CD8-positive, alpha-beta memory T cell (primary cell): ENCODE measurements at regions not wholly inside any gene's neighbourhood (a gene's known extent, or its start where the extent isn't known, plus 50 kb on each side); places are given as distances from the start of the nearest gene placed in this dataset.
"Not testable (repeated sequence)": the region's sequence is repeated elsewhere in the genome, so short reads cannot be mapped to it uniquely, and the experiment has no call there.

Source experiments
- CTCF ChIA-PET: fragments of 350-600 bp; sonication (Branson Sonifier 250); formaldehyde crosslinking; loops from one replicate; lab custom pipeline; 2021; ENCODE audit warnings: antibody characterized with exemption; lab: Charles Lee
- POLR2A ChIA-PET: fragments of 350-600 bp; sonication (Branson Sonifier 250); formaldehyde crosslinking; loops from one replicate; lab custom pipeline; 2021; ENCODE audit warnings: antibody characterized with exemption; lab: Charles Lee
- DNase-seq, 5 donors: peaks; one replicate each; pipeline versions ENCODE4 v3.0.0 to v3.0.0-alpha.2; 2020 to 2022; ENCODE audit warnings: mixed read lengths in 1 of 5
- H3K27ac ChIP-seq: one replicate; pipeline ENCODE4 v1.7.0; 2013; ENCODE audit warnings: low read depth, mild to moderate bottlenecking, low read length, moderate library complexity
- H3K27me3 ChIP-seq: 2 replicates; pipeline ENCODE4 v1.7.0; 2013; ENCODE audit warnings: low read length, mild to moderate bottlenecking; ENCODE audit not compliant: insufficient read depth, poor library complexity, severe bottlenecking
- H3K36me3 ChIP-seq: 2 replicates; pipeline ENCODE4 v1.7.0; 2013; ENCODE audit warnings: mild to moderate bottlenecking, low read length, moderate library complexity; ENCODE audit not compliant: insufficient read depth
- H3K4me1 ChIP-seq: 2 replicates; pipeline ENCODE4 v1.7.0; 2013; ENCODE audit warnings: mild to moderate bottlenecking, low read length, moderate library complexity; ENCODE audit not compliant: insufficient read depth
- H3K4me3 ChIP-seq: 2 replicates; pipeline ENCODE4 v1.7.0; 2013; ENCODE audit warnings: mild to moderate bottlenecking, low read length
- H3K9me3 ChIP-seq: 2 replicates; pipeline ENCODE4 v1.7.0; 2013; ENCODE audit warnings: mild to moderate bottlenecking, low read length
- H3K27ac Mint-ChIP-seq, 8 donors: one replicate each; pipeline ENCODE4 v1.8.0; 2020 to 2021; ENCODE audit warnings: mixed read lengths in 8 of 8, mild to moderate bottlenecking in 6 of 8, inconsistent platforms in 3 of 8, moderate library complexity in 3 of 8
- H3K27me3 Mint-ChIP-seq, 2 donors: one replicate each; pipeline ENCODE4 v1.8.0; 2020 to 2021; ENCODE audit warnings: mixed read lengths in 2 of 2, mild to moderate bottlenecking in 1 of 2, moderate library complexity in 1 of 2
- H3K36me3 Mint-ChIP-seq, 3 donors: one replicate each; pipeline ENCODE4 v1.8.0; 2020 to 2021; ENCODE audit warnings: mixed read lengths in 3 of 3, inconsistent platforms in 1 of 3, mild to moderate bottlenecking in 1 of 3
- H3K4me1 Mint-ChIP-seq, 3 donors: one replicate each; pipeline ENCODE4 v1.8.0; 2020 to 2021; ENCODE audit warnings: mixed read lengths in 3 of 3, inconsistent platforms in 1 of 3, mild to moderate bottlenecking in 1 of 3
- H3K4me3 Mint-ChIP-seq, 7 donors: one replicate each; pipeline ENCODE4 v1.8.0; 2020 to 2021; ENCODE audit warnings: mixed read lengths in 7 of 7, mild to moderate bottlenecking in 6 of 7, moderate library complexity in 4 of 7, inconsistent platforms in 2 of 7
- H3K9me3 Mint-ChIP-seq, 5 donors: one replicate each; pipeline ENCODE4 v1.8.0; 2020 to 2022; ENCODE audit warnings: mixed read lengths in 5 of 5, mild to moderate bottlenecking in 3 of 5, moderate library complexity in 2 of 5, inconsistent platforms in 1 of 5

DNA sequence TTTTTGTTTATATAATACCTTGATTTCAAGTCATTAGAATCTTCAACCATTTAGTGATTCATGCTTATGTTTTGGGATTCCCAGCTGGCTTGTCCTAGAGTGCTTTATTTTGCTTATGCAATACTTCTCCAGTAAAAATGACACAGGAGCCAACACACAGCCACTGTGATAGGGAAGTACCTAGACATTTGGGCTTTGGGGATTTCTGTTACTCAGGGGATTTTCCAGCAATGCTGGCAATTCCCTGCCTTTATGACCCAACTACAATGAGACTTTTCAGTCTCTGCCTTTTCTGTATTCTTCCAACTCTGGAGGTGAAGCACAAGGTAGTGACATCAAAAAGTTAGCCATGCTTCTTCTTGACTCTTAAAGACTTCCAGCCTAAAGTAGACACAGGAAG is 119.0 kb downstream of the DDX11 start:
- H3K4me3 ChIP-seq, H3K27ac Mint-ChIP-seq, H3K4me1 ChIP-seq, H3K27me3 ChIP-seq, H3K9me3 ChIP-seq, H3K36me3 Mint-ChIP-seq, H3K27ac ChIP-seq, H3K4me3 Mint-ChIP-seq, H3K36me3 ChIP-seq, DNase-seq, POLR2A ChIA-PET, H3K27me3 Mint-ChIP-seq, CTCF ChIA-PET, H3K4me1 Mint-ChIP-seq: not testable (repeated sequence)
- H3K9me3 Mint-ChIP-seq: peaks cover 0 to 14% (median 0%) of the 10 kb centered on the region in 5 donors

DNA sequence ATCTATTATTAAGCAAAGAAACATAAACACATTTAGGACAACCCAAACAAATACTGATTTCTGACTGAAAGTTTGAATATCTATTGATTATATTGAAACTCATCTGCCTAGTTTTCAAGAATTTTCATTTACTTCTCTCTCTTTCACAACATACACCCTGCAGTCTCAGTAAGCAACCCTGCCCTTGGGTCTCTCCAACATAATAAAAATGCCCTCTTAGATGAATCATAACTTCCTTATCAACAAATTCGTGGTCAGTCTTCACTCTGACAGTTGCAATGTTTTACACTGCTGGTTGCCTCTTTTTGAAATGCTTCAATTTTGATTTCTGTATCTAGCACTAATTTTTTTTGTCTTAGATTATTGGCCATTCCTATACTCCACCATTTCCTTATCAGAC is 122.0 kb downstream of the DDX11 start:
- peaks cover 0 to 15% (median 0%) of the 10 kb centered on the region in 5 donors for H3K9me3 Mint-ChIP-seq
- H3K4me3 Mint-ChIP-seq, CTCF ChIA-PET, POLR2A ChIA-PET, H3K36me3 Mint-ChIP-seq, H3K27me3 Mint-ChIP-seq, H3K36me3 ChIP-seq, DNase-seq, H3K4me3 ChIP-seq, H3K4me1 Mint-ChIP-seq, H3K9me3 ChIP-seq, H3K27me3 ChIP-seq, H3K27ac Mint-ChIP-seq, H3K27ac ChIP-seq, H3K4me1 ChIP-seq: not testable (repeated sequence)

DNA sequence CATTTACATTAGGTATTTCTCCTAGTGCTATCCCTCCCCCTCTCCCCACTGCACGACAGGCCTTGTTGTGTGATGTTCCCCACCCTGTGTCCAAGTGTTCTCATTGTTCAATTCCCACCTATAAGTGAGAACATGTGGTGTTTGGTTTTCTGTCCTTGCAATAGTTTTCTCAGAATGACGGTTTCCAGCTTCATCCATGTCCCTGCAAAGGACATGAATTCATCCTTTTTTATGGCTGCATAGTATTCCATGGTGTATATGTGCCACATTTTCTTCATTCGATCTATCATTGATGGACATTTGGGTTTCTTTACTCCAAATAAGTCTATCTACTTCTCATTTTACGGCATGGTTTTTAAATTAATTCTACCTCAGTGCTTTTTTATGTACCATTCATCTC is 125.8 kb downstream of the DDX11 start:
- H3K36me3 ChIP-seq, H3K27ac ChIP-seq, H3K27ac Mint-ChIP-seq, POLR2A ChIA-PET, H3K9me3 Mint-ChIP-seq, DNase-seq, H3K4me3 ChIP-seq, H3K4me3 Mint-ChIP-seq, H3K4me1 Mint-ChIP-seq, CTCF ChIA-PET, H3K27me3 ChIP-seq, H3K4me1 ChIP-seq, H3K9me3 ChIP-seq, H3K36me3 Mint-ChIP-seq: not testable (repeated sequence)
- H3K27me3 Mint-ChIP-seq: peaks cover 13 to 27% of the 10 kb centered on the region in 2 donors

DNA sequence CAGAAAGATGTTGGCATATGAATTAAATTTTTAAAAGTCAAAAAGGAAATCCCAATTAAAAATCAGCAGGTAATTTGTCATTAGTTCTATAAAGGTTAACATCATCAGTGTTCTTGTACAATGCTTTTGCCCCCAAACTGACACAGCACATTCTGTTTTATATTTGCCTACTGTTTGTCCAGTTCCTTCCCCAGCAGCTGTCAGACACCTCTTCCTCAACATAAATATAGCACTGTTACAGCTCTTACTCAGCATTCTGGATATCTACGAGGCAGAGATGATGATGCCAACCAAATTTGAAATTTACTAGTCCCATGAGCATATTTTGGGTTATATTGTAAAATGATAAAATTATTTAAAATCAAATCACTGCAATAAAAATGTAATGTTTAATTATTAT is 124.6 kb downstream of the SINHCAF start:
- peaks cover 13 to 32% of the 10 kb centered on the region in 2 donors for H3K27me3 Mint-ChIP-seq
- DNase-seq: no peak
- H3K36me3 Mint-ChIP-seq: no peaks in the 10 kb centered on the region
- no peak overlapping the region for H3K4me3 Mint-ChIP-seq
- ChIA-PET CTCF (no interaction called here), POLR2A (no interaction called here)
- H3K9me3 Mint-ChIP-seq: peaks cover 0 to 6% (median 0%) of the 10 kb centered on the region in 5 donors
- Histone ChIP-seq H3K27me3 (no peaks in the 10 kb centered on the region), H3K36me3 (no peaks in the 10 kb centered on the region), H3K27ac (no peak overlapping the region), H3K9me3 (no peaks in the 10 kb centered on the region), H3K4me1 (no peaks in the 10 kb centered on the region), H3K4me3 (no peak overlapping the region)
- peaks cover 3 to 4% (median 3%) of the 10 kb centered on the region in 3 donors for H3K4me1 Mint-ChIP-seq
- no peak overlapping the region for H3K27ac Mint-ChIP-seq

DNA sequence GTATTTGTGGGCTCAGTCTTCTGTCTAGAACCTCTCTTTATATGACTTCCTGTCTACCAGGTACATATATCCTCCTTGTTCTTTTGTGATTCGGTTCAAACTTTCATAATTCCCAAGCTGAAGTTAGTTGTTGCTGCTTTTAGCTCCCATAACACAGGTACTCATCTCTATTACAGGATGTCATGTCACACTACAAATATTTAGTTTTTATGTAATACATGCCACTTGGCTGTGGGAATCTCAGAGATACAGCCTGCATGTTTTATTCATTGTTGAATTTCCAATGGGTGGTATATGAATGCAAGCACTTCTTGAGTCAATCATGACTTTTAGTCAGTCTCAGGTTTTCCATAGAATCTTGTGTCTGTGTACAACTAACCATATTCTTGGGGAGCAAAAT is 122.7 kb downstream of the SINHCAF start:
- H3K4me3 Mint-ChIP-seq: no peak overlapping the region
- H3K27me3 Mint-ChIP-seq: peaks cover 13 to 34% of the 10 kb centered on the region in 2 donors
- Histone ChIP-seq H3K36me3 (no peaks in the 10 kb centered on the region), H3K27ac (no peak overlapping the region), H3K27me3 (no peaks in the 10 kb centered on the region), H3K4me1 (no peaks in the 10 kb centered on the region), H3K4me3 (no peak overlapping the region), H3K9me3 (no peaks in the 10 kb centered on the region)
- H3K36me3 Mint-ChIP-seq: no peaks in the 10 kb centered on the region
- DNase-seq: no peak
- CTCF ChIA-PET: no interaction called here
- H3K9me3 Mint-ChIP-seq: peaks cover 0 to 6% (median 0%) of the 10 kb centered on the region in 5 donors
- H3K4me1 Mint-ChIP-seq: peaks cover 3 to 4% (median 3%) of the 10 kb centered on the region in 3 donors
- POLR2A ChIA-PET: no interaction called here
- no peak overlapping the region for H3K27ac Mint-ChIP-seq

DNA sequence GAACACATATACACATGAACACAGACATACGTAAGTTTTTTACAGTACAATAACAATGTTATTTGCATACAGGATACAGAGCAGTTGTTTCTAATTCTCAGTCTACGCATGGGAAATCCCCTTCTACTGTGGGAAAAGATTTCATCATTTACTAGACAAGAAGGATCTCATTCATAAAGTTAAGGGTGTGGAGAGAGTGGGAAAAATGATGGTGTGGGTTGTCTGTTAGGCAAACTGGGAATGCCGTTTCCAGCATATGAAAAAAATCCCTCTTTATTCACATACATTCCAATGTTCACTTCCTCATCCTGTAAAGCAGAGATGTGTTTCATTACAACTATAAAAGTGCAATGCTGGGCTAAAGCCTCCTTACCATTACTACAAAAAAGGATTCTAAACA is 120.9 kb downstream of the SINHCAF start:
- Mint-ChIP-seq H3K9me3 (peaks cover 0 to 3% (median 0%) of the 10 kb centered on the region in 5 donors), H3K4me1 (peaks cover 3 to 4% (median 3%) of the 10 kb centered on the region in 3 donors), H3K27ac (no peak overlapping the region), H3K4me3 (no peak overlapping the region), H3K27me3 (peaks cover 13 to 32% of the 10 kb centered on the region in 2 donors), H3K36me3 (no peaks in the 10 kb centered on the region)
- no peak overlapping the region for H3K4me3 ChIP-seq
- no peaks in the 10 kb centered on the region for H3K27me3 ChIP-seq
- H3K36me3 ChIP-seq: no peaks in the 10 kb centered on the region
- POLR2A ChIA-PET: no interaction called here
- H3K4me1 ChIP-seq: no peaks in the 10 kb centered on the region
- no peak for DNase-seq
- CTCF ChIA-PET: no interaction called here
- H3K9me3 ChIP-seq: no peaks in the 10 kb centered on the region
- no peak overlapping the region for H3K27ac ChIP-seq

DNA sequence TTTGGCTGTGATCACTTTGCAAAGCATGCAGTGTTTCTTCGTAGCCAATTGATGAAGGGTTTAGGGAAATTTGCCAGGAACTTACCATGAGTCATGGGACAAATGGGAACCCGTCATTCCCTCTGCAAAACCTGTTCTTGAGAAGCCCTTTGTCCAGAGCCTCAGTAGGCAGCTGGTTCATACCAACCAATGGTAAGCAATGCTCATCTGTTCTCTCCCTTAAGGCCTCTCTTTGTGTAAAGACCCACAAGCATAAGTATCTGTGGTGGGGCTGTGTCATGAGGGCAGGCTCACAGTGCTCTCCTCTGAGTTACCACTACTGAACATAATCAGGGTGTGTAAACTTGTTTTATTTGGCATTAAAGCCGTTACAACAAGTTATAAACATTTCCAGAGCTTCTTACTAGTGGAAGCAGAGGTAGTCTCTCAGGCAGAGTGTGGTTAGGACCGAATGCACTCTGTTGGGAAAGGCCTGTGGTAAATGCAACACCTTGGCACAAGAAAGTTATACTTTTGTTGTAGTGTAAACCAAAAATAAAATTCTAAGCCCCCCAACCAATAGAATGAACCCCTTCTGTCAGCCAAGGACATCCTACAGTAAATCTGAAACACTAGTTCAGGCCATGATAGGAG is 119.8 kb downstream of the SINHCAF start:
- Histone ChIP-seq H3K4me1 (no peaks in the 10 kb centered on the region), H3K27ac (no peak overlapping the region), H3K9me3 (no peaks in the 10 kb centered on the region), H3K4me3 (no peak overlapping the region), H3K27me3 (no peaks in the 10 kb centered on the region), H3K36me3 (no peaks in the 10 kb centered on the region)
- ChIA-PET POLR2A (no interaction called here), CTCF (no interaction called here)
- no peak overlapping the region for H3K4me3 Mint-ChIP-seq
- no peak overlapping the region for H3K27ac Mint-ChIP-seq
- DNase-seq: no peak
- peaks cover 3 to 4% (median 3%) of the 10 kb centered on the region in 3 donors for H3K4me1 Mint-ChIP-seq
- peaks cover 0 to 3% (median 0%) of the 10 kb centered on the region in 5 donors for H3K9me3 Mint-ChIP-seq
- peaks cover 11 to 33% of the 10 kb centered on the region in 2 donors for H3K27me3 Mint-ChIP-seq
- no peaks in the 10 kb centered on the region for H3K36me3 Mint-ChIP-seq

DNA sequence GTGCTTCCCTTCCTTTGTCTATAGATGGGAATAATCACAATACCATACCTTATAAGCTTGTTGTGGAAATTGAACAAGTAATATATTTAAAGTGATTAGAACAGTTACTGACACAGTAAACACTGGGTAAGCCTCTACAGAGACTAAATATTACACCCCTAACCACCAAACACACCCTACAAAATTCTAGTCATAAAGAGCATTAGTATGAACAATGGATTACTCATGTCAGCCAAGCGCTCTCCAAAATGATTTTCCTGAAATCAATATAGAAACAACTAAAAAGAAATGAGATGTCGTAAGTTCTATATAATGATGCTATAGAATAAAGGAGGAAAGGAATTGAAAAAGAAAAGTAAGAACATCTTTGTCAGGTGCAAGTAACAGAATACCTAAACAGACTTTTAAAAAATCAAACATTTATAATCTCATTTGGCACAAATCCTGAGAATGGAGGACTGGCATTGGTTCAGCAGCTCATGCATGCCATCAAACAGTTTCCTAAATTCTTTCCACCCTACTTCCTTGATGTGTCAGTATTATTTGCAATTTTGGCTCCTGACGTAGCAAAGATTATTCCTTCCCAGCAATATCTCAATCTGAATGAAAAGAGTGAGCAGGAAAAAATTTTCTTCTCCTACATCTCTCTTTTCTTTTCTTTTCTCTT is 118.0 kb downstream of the SINHCAF start:
- Mint-ChIP-seq H3K4me3 (no peak overlapping the region), H3K9me3 (peaks cover 0 to 3% (median 0%) of the 10 kb centered on the region in 5 donors), H3K36me3 (no peaks in the 10 kb centered on the region), H3K4me1 (peaks cover 3 to 4% (median 3%) of the 10 kb centered on the region in 3 donors), H3K27ac (no peak overlapping the region), H3K27me3 (peaks cover 8 to 28% of the 10 kb centered on the region in 2 donors)
- no peaks in the 10 kb centered on the region for H3K36me3 ChIP-seq
- CTCF ChIA-PET: no interaction called here
- no peaks in the 10 kb centered on the region for H3K9me3 ChIP-seq
- no peaks in the 10 kb centered on the region for H3K4me1 ChIP-seq
- POLR2A ChIA-PET: no interaction called here
- no peak for DNase-seq
- no peaks in the 10 kb centered on the region for H3K27me3 ChIP-seq
- H3K27ac ChIP-seq: no peak overlapping the region
- H3K4me3 ChIP-seq: no peak overlapping the region
